Superior temporal gyrus (tissue), 1 donor: ENCODE measurements at regions not wholly inside any gene's neighbourhood (a gene's known extent, or its start where the extent isn't known, plus 50 kb on each side); places are given as distances from the start of the nearest gene placed in this dataset.

ENCODE experiments used
- DNase-seq: peaks from one replicate; pipeline ENCODE4 v3.0.0-alpha.2; 2016; ENCODE audit errors: extremely low spot score

DNA sequence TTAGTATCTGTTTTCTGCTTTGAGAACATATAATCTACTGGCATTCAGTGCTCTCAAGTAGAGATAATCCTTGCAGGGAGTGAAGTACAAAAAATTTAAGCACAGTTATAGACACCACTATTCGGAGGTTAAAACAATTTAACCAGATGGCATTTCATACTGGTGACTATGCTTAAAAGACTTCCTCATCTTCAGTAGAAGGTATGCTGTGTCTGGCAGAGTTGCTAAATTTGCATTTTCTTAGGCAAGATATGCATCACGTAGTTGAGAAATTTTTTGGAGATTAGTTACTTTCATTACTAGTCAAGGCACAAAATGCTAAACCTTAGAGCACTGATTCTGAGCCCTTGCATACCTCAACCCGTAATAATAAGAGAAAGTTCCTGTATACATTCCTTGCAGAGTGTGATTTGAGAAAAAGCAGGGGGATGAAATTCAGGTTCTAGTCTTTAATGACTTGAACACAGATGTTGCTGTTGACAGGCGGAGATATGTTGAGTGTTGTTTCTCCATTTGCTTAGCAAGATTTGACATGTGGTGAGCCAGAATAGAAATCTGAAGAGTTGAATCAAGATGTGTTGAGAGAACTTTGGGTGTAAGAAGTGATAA lies 70.8 kb upstream of the STARD4 start:
- no peak for DNase-seq

DNA sequence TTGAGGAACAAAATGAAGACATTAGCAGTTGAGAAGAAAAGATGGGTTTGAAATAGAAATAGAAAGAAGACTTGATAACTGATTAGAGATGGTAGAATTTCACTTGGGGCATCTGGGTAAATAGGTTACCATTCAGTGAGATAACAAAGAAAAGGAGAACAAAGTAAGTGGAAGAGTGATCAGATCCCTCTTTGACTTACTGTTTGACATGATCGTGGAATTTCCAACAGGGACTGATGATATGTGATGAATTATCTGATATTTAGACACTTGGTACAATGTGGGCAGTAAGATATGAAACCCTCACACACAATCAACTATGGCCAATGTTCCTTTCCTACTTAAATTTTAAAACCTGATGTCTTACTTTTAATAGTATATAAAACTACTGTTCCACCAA lies 70.1 kb upstream of the STARD4 start:
- no peak for DNase-seq

DNA sequence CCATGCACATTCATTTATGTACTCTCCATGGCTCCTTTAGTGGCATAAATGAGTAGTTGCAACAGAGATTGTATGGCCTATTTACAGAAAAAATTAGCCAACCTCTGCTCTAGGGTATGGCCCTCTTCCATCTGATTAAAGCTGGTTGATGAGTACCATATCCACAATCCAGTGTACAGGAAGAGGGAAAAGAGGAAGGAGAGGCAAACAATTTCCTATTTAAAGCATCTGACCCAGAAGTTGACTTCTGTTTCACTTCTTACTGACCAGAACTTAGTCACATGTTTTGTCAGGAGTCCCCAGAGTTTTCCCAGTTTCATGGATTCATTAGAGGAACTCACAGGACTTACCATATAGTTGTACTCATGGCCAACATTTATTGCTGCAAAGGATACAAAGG lies 68.6 kb upstream of the STARD4 start:
- no peak for DNase-seq

DNA sequence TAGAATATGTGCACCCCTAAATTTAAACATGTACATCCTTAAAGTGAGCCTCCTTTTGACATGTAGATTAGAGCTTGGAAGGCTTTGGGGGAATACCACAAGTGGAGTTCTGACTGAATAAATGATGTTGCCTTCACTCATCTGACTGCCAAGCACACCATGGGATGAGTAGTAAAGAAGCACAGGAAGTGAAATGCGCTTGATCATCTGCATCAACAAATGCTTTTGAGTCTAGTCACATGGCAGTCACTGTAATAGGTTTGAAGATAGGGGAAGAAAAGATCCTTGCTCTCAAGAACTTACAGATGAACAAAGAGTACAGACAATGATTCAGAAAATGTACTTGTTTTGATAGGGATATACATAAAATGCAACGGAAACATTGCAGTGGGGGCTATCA lies 62.0 kb upstream of the STARD4 start:
- no peak for DNase-seq

DNA sequence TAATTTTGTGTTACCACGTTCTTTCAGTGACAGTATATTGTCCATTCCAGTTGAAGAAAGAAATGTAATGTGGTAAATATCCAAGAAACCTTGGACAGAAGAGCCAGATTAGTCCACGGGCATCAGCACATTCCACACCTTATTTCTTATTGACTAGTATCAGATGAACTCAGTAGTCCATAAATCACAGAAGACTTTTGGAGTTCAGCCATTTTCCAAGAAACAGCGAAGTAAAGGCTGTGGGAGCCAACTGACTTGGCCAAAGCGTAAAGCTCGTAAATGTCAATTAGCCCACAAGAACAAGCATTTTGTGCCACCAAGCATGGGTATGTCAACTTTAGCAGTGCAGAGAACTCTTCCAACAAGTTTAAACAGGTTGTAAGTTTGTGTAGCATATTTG lies 60.2 kb upstream of the STARD4 start:
- DNase-seq: no peak

DNA sequence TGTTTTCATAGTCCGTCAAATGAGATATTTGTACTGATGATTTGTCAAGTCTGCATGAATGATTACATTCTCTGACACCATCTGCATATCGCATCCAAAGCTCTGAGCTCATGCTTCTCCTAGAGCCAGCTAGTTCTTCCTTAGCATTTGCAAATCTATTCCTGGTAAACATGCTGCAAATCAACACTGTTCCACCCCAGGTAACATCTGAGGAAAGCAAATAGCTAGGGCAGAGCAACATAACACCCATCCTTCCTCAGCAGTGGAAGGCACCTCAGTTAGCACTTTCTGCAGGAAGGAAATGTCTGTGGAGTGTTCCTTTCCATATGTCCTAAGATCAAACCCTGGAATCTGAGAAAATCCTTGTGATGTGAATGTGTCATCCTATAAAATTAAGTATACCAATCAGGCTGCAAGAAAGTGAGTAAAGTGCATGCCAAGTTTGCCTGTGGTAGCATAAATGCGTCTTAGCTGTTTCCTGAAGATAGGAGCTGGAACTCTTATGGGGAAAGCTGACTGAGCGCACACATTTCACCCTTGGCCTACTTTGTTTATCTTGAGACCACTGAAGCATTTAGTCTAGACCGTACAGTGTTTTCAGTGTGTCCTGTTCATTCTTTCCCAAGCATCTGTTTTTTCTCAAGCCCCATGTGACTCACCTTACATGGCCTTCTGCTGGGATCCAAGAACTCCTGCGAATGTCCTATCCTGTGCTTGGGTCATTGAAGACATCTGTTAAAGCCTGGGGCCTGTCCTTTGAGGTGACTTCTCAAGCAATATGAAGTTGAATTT lies 50.9 kb upstream of the STARD4 start:
- DNase-seq: no peak

DNA sequence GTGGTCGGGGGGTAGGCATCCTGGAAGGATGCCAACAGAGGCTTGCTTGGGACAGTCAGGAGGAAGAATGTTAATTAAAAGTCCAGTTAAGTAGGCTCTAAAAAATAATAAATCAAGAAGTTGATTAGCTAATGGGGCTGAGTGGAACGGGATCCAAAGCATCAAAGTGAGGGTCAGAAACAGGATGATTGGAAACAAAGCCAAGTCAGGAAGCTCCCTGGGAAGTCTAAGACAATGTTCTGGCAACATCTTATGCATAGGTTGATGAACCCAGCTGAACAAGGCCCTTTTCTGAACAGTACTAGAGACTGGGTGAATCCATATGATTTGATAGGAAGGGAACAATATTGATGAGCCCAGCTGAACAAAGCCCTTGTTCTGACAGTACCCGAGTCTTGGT lies 50.2 kb upstream of the STARD4 start:
- DNase-seq: no peak
